ENCODE measurements at regions not wholly inside any gene's neighbourhood (a gene's known extent, or its start where the extent isn't known, plus 50 kb on each side); places are given as distances from the start of the nearest gene placed in this dataset.

- Histone ChIP-seq H3K23ac (ENCODE audit: low read depth, low read length) (no peak overlapping the region), H3K9me1 (ENCODE audit: insufficient read depth, low read length) (no peaks in the 10 kb centered on the region), H3K4me1 (ENCODE audit: control insufficient read depth, insufficient read depth, low read length) (no peaks in the 10 kb centered on the region), H4K91ac (ENCODE audit: insufficient read depth, low read depth, low read length) (no peak overlapping the region), H3K9ac (ENCODE audit: low read depth, low read length) (no peak overlapping the region), H3K14ac (replicated peaks; ENCODE audit: low read depth, low read length) (no peak overlapping the region), H3K9me3 (ENCODE audit: control insufficient read depth, insufficient read depth, low read length) (peaks cover 7% of the 10 kb centered on the region), H2AK9ac (replicated peaks; ENCODE audit: low read depth, low read length, poor library complexity) (no peak overlapping the region), H2AK5ac (ENCODE audit: low read depth, low read length) (no peak overlapping the region), H3K27ac (ENCODE audit: insufficient read depth, low read length) (no peak overlapping the region), H2BK120ac (ENCODE audit: low read depth, low read length) (no peak overlapping the region), H2BK15ac (ENCODE audit: low read depth, low read length) (no peak overlapping the region), H3K18ac (ENCODE audit: low read depth, low read length) (no peak overlapping the region), H3K56ac (ENCODE audit: extremely low read depth, insufficient read depth, low read length) (no peak overlapping the region), H4K20me1 (ENCODE audit: insufficient read depth, low read length) (no peaks in the 10 kb centered on the region), H2AFZ (replicated peaks; ENCODE audit: low read length, poor library complexity) (no peak overlapping the region), H3K4me2 (ENCODE audit: low read depth, low read length) (no peak overlapping the region), H3K79me1 (ENCODE audit: low read depth in 1 of 2, low read length in 2 of 2) (no peaks in the 10 kb centered on the region), H2BK20ac (ENCODE audit: low read depth, low read length) (no peak overlapping the region), H3K4ac (ENCODE audit: low read depth, low read length) (no peak overlapping the region), H4K5ac (ENCODE audit: low read depth, low read length) (no peak overlapping the region), H3K27me3 (ENCODE audit: control insufficient read depth, insufficient read depth, low read length) (no peaks in the 10 kb centered on the region), H4K8ac (ENCODE audit: low read depth in 2 of 2, low read length in 2 of 2) (no peak overlapping the region), H2BK5ac (ENCODE audit: low read depth, low read length, poor library complexity, severe bottlenecking) (no peak overlapping the region), H3K4me3 (ENCODE audit: insufficient read depth, low read depth, low read length) (no peak overlapping the region), H3K36me3 (ENCODE audit: control insufficient read depth, insufficient read depth, low read length) (no peaks in the 10 kb centered on the region)
- TF ChIP-seq USF2 (IDR thresholded peaks at IDR 0.05; ENCODE audit: low read depth, low read length) (no peak), BHLHE40 (IDR thresholded peaks at IDR 0.05; ENCODE audit: low read depth, low read length) (no peak), POLR2A (IDR thresholded peaks at IDR 0.05; ENCODE audit: low read depth, low read length) (no peak), ELK1 (IDR thresholded peaks at IDR 0.05; ENCODE audit: borderline replicate concordance, low read depth, low read length) (no peak), NFE2L2 (IDR thresholded peaks at IDR 0.05; ENCODE audit: low read depth, low read length) (no peak), RCOR1 (IDR thresholded peaks at IDR 0.05; ENCODE audit: insufficient replicate concordance, low read length) (no peak), MAFK (IDR thresholded peaks at IDR 0.05; ENCODE audit: low read depth, low read length) (no peak), RFX5 (IDR thresholded peaks at IDR 0.05; ENCODE audit: low read depth, low read length) (no peak), MXI1 (IDR thresholded peaks at IDR 0.05; ENCODE audit: borderline replicate concordance, low read depth, low read length) (no peak), CEBPB (IDR thresholded peaks at IDR 0.05; ENCODE audit: low read depth, low read length) (no peak), FOS (IDR thresholded peaks at IDR 0.05; ENCODE audit: low read depth, low read length) (no peak), CTCF (conservative IDR thresholded peaks at IDR 0.05; ENCODE audit: low read depth, low read length) (no peak), RAD21 (IDR thresholded peaks at IDR 0.05; ENCODE audit: low read length) (no peak), SMC3 (IDR thresholded peaks at IDR 0.05; ENCODE audit: low read depth, low read length) (no peak), MAZ (IDR thresholded peaks at IDR 0.05; ENCODE audit: borderline replicate concordance, low read depth, low read length) (no peak), CHD1 (IDR thresholded peaks at IDR 0.05; ENCODE audit: low read depth, low read length) (no peak)
- CTCF ChIA-PET: no interaction called here
- in situ Hi-C loops (cut with MboI; ENCODE audit: low sequenced_read_pairs) (no loop called here), intact Hi-C loops (cut with micrococcal nuclease) (no loop called here), dilution Hi-C loops (cut with HindIII; ENCODE audit: low sequenced_read_pairs, unreplicated experiment) (no loop called here)
- ATAC-seq (ENCODE audit: low read depth): no peak
- POLR2A ChIA-PET (ENCODE audit: unreplicated experiment): no interaction called here
- no TSS peak for BruUV-seq (replicated peaks)
- no CpG with 5 or more reads among the region's 5 CpGs for WGBS, 2 experiments (ENCODE audit: extremely low coverage in 2 of 2, insufficient read length in 1 of 2)
- DNase-seq: no peak
Measured at GRCh38 chr21:23524685-23525084, 2082.6 kb downstream of the MRPL39 start.

Data from IMR-90 (cell line).